ENCODE measurements at regions not wholly inside any gene's neighbourhood (a gene's known extent, or its start where the extent isn't known, plus 50 kb on each side); places are given as distances from the start of the nearest gene placed in this dataset.

DNA sequence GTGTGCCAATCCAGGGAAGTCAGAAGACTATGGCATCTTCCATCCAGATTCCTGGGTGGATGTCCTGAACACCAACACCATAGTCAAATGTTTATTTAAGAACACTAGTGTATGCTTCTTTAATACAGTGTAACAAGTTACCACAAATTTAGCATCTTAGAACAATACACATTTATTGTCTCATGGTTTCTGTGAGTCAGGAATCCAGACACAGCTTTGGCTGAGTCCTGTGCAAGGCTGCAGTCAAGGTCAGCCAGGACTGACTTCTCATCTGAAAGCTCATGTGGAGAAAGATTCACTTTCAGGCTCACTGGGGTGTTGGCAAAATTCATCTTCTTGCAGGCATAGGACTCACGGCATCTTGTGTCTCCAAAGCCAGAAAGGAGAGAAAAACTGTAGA lies 143.4 kb downstream of the ANXA2 start:
- no peaks in the 10 kb centered on the region for H4K20me1 ChIP-seq (replicated peaks; ENCODE audit: control insufficient read depth, insufficient read depth, low read length)
- no peak for ATAC-seq

DNA sequence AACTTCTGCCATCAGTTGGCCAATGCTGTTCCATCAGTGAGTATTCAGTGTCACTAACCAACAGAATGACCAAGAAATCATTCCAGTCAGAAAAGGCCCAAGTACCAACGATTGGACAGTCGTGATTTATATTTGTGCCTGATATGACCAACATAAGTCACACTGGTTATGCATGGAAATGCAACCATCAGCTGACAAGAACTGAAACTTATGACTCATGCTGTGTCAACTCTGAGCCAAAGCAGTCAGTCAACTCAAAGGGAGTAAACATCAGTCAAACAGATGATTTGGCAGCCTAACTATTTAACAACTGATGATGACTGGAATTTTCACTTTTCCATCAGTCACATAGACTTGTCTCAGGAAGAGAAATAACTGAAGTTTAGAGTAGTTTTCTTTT lies 142.4 kb downstream of the ANXA2 start:
- FAIRE-seq (peak; percentile 63), DNase-seq (ENCODE audit: extremely low read depth in 1 of 4, low spot score in 3 of 4) (peak in 1 of 4 experiments; percentile 16), ATAC-seq (0 out of 3 replicates have a peak, but pooled peaks have one; percentile 31)
- in situ Hi-C loops (cut with MboI), result no loop called here
- 0% methylated on average over 2 of the region's 2 CpGs for WGBS (ENCODE audit: insufficient coverage, low coverage, missing lambda C conversion rate)
- intact Hi-C loops (cut with micrococcal nuclease), result no loop called here
- ChIA-PET CTCF (ENCODE audit: low intra/inter-chr PET ratio) (no interaction called here), POLR2A (interaction anchor here (0.6 kb wide), 1 partner anchor 33 kb away, joined by 3 read pairs; no protein-coding TSS in a partner anchor)
- BruUV-seq (replicated peaks), result no TSS peak
- H3K9me1 ChIP-seq (ENCODE audit: control insufficient read depth, insufficient read depth, low read length), result no peaks in the 10 kb centered on the region
- no peaks in the 10 kb centered on the region for H3K27me3 ChIP-seq (ENCODE audit: control insufficient read depth in 2 of 2, insufficient read depth in 2 of 2, low read length in 2 of 2)
- H3K9me3 ChIP-seq (replicated peaks; ENCODE audit: control insufficient read depth, insufficient read depth, low read depth, low read length), result no peaks in the 10 kb centered on the region
- no peak overlapping the region for H3K27ac ChIP-seq (ENCODE audit: extremely low read depth, low read depth, low read length)
- no peaks in the 10 kb centered on the region for H3K4me1 ChIP-seq (replicated peaks in 1 of 2; ENCODE audit: control insufficient read depth in 2 of 2, insufficient read depth in 2 of 2, low read length in 2 of 2)
- H3K4me2 ChIP-seq (ENCODE audit: insufficient read depth, low read length), result no peak overlapping the region
- H2AFZ ChIP-seq (ENCODE audit: low read depth, low read length), result no peak overlapping the region
- no peak overlapping the region for H3K4me3 ChIP-seq
- H3K79me2 ChIP-seq (ENCODE audit: control insufficient read depth, insufficient read depth, low read length), result no peaks in the 10 kb centered on the region
- H3K36me3 ChIP-seq (ENCODE audit: control insufficient read depth, insufficient read depth, low read length), result no peaks in the 10 kb centered on the region
- no peaks in the 10 kb centered on the region for H4K20me1 ChIP-seq (replicated peaks; ENCODE audit: control insufficient read depth, insufficient read depth, low read length)
- no peak overlapping the region for H3K9ac ChIP-seq (ENCODE audit: insufficient read depth in 1 of 2, low read depth in 2 of 2, low read length in 2 of 2)
- TF ChIP-seq FOSL1 (tag; conservative IDR thresholded peaks at IDR 0.05) (peak; percentile 89), NFATC3 (IDR thresholded peaks at IDR 0.05) (no peak), ZNF408 (CRISPR knock-in tag; IDR thresholded peaks at IDR 0.05; ENCODE audit: low read depth) (no peak), GABPB1 (CRISPR knock-in tag; IDR thresholded peaks at IDR 0.05) (no peak), MEIS2 (IDR thresholded peaks at IDR 0.05; ENCODE audit: partially characterized antibody) (peak; percentile 85), RBM25 (IDR thresholded peaks at IDR 0.05; ENCODE audit: low read depth, low read length, severe bottlenecking) (no peak), NFIX (CRISPR knock-in tag; IDR thresholded peaks at IDR 0.05; ENCODE audit: low read depth) (no peak), ARHGAP35 (IDR thresholded peaks at IDR 0.05; ENCODE audit: partially characterized antibody) (peak; percentile 11), KAT7 (CRISPR knock-in tag; IDR thresholded peaks at IDR 0.05; ENCODE audit: borderline replicate concordance) (no peak), ERF (CRISPR knock-in tag; IDR thresholded peaks at IDR 0.05) (no peak), CSDE1 (IDR thresholded peaks at IDR 0.05) (no peak), ZNF316 (IDR thresholded peaks at IDR 0.05) (no peak), ELF4 (CRISPR knock-in tag; IDR thresholded peaks at IDR 0.05) (no peak)
- TF ChIP-seq, protein P1, sequence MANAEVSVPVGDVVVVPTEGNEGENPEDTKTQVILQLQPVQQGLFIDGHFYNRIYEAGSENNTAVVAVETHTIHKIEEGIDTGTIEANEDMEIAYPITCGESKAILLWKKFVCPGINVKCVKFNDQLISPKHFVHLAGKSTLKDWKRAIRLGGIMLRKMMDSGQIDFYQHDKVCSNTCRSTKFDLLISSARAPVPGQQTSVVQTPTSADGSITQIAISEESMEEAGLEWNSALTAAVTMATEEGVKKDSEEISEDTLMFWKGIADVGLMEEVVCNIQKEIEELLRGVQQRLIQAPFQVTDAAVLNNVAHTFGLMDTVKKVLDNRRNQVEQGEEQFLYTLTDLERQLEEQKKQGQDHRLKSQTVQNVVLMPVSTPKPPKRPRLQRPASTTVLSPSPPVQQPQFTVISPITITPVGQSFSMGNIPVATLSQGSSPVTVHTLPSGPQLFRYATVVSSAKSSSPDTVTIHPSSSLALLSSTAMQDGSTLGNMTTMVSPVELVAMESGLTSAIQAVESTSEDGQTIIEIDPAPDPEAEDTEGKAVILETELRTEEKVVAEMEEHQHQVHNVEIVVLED (CRISPR knock-in tag; IDR thresholded peaks at IDR 0.05), result no peak
- TF ChIP-seq, protein P2, sequence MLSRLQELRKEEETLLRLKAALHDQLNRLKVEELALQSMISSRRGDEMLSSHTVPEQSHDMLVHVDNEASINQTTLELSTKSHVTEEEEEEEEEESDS (CRISPR knock-in tag; IDR thresholded peaks at IDR 0.05), result no peak
- TF ChIP-seq, protein P3, sequence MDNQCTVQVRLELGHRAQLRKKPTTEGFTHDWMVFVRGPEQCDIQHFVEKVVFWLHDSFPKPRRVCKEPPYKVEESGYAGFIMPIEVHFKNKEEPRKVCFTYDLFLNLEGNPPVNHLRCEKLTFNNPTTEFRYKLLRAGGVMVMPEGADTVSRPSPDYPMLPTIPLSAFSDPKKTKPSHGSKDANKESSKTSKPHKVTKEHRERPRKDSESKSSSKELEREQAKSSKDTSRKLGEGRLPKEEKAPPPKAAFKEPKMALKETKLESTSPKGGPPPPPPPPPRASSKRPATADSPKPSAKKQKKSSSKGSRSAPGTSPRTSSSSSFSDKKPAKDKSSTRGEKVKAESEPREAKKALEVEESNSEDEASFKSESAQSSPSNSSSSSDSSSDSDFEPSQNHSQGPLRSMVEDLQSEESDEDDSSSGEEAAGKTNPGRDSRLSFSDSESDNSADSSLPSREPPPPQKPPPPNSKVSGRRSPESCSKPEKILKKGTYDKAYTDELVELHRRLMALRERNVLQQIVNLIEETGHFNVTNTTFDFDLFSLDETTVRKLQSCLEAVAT (IDR thresholded peaks at IDR 0.05), result no peak

More for the DNA sequence above, 143.4 kb downstream of the ANXA2 start:
- 6% methylated on average over 1 of the region's 1 CpG for WGBS (ENCODE audit: insufficient coverage, low coverage, missing lambda C conversion rate)
- in situ Hi-C loops (cut with MboI) (no loop called here), intact Hi-C loops (cut with micrococcal nuclease) (no loop called here)
- ChIA-PET POLR2A (no interaction called here), CTCF (ENCODE audit: low intra/inter-chr PET ratio) (no interaction called here)
- Histone ChIP-seq H3K9me1 (ENCODE audit: control insufficient read depth, insufficient read depth, low read length) (no peaks in the 10 kb centered on the region), H3K4me3 (no peak overlapping the region), H3K4me2 (ENCODE audit: insufficient read depth, low read length) (no peak overlapping the region), H3K9me3 (replicated peaks; ENCODE audit: control insufficient read depth, insufficient read depth, low read depth, low read length) (no peaks in the 10 kb centered on the region), H3K27me3 (ENCODE audit: control insufficient read depth in 2 of 2, insufficient read depth in 2 of 2, low read length in 2 of 2) (no peaks in the 10 kb centered on the region), H3K27ac (ENCODE audit: extremely low read depth, low read depth, low read length) (no peak overlapping the region), H3K79me2 (ENCODE audit: control insufficient read depth, insufficient read depth, low read length) (no peaks in the 10 kb centered on the region), H3K4me1 (replicated peaks in 1 of 2; ENCODE audit: control insufficient read depth in 2 of 2, insufficient read depth in 2 of 2, low read length in 2 of 2) (no peaks in the 10 kb centered on the region), H3K9ac (ENCODE audit: insufficient read depth in 1 of 2, low read depth in 2 of 2, low read length in 2 of 2) (no peak overlapping the region), H2AFZ (ENCODE audit: low read depth, low read length) (no peak overlapping the region), H3K36me3 (ENCODE audit: control insufficient read depth, insufficient read depth, low read length) (no peaks in the 10 kb centered on the region)
- FAIRE-seq (no peak), DNase-seq (ENCODE audit: extremely low read depth in 1 of 4, low spot score in 3 of 4) (no peak)
- TF ChIP-seq HEY1 (CRISPR knock-in tag; IDR thresholded peaks at IDR 0.05; ENCODE audit: borderline replicate concordance), result no peak
- BruUV-seq (replicated peaks), result no TSS peak

Measured in K562 (cell line).